GM23338 (cell line): ENCODE measurements at regions not wholly inside any gene's neighbourhood (a gene's known extent, or its start where the extent isn't known, plus 50 kb on each side); places are given as distances from the start of the nearest gene placed in this dataset.

ENCODE experiments used
- CREB1 ChIP-seq: fragments of 250-450 bp; sonication (Bioruptor Pico); IDR thresholded peaks from 2 replicates; pipeline ENCODE4 v1.5.0; 2020; ENCODE audit warnings: low read depth, mild to moderate bottlenecking, moderate library complexity
- EZH2 ChIP-seq: fragments of 200-600 bp; sonication (generic); IDR thresholded peaks from one replicate; pipeline ENCODE4 v1.8.0; 2017; ENCODE audit warnings: antibody characterized with exemption, mild to moderate bottlenecking, low read depth; ENCODE audit not compliant: unreplicated experiment
- EZH2phosphoT487 ChIP-seq: fragments of 200-600 bp; sonication (generic); IDR thresholded peaks from one replicate; pipeline ENCODE4 v1.8.1; 2018; ENCODE audit warnings: antibody characterized with exemption; ENCODE audit not compliant: unreplicated experiment
- POLR2AphosphoS5 ChIP-seq: IDR thresholded peaks from 2 replicates; pipeline ENCODE4 v1.6.1; 2016; ENCODE audit warnings: antibody characterized with exemption, low read depth
- ZNF331 ChIP-seq: fragments of 250-450 bp; sonication (Bioruptor Pico); IDR thresholded peaks from 2 replicates; pipeline ENCODE4 v1.5.0; 2020; ENCODE audit warnings: low read depth, mild to moderate bottlenecking, moderate library complexity
- TF ChIP-seq, protein P1 (sequence below), 2 experiments: fragments of 200-600 bp in 1 of 2; sonication (generic) in 1 of 2; conservative IDR thresholded peaks; 2 replicates each; pipeline versions ENCODE4 v1.5.1 to v1.6.1; 2016 to 2017; ENCODE audit warnings: antibody characterized with exemption in 2 of 2, low read depth in 2 of 2, mild to moderate bottlenecking in 2 of 2, moderate library complexity in 1 of 2
- TF ChIP-seq, protein P2 (sequence below): IDR thresholded peaks from 2 replicates; pipeline ENCODE4 v1.6.1; 2016; ENCODE audit warnings: antibody characterized with exemption

DNA sequence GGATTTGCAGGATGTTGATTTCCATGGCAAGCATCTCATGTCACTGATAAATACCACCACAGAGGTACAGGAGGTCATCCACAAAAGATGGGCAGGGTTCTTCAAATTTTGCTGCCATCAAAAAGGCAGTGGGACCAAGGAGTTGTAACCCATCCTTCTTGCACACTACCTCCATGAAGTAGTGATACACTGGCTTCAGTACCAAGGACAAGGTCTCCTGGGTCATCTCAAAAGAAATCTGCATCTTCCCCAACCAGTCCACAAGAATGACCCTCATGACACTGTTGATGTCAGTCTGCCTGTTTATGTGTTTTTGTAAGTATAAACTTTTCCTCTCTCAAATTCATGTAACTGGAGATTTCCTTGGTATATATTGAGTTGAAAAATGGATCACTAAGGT is 298.2 kb downstream of the CDH9 start:
- no peak for TF ChIP-seq EZH2
- TF ChIP-seq, protein P1, sequence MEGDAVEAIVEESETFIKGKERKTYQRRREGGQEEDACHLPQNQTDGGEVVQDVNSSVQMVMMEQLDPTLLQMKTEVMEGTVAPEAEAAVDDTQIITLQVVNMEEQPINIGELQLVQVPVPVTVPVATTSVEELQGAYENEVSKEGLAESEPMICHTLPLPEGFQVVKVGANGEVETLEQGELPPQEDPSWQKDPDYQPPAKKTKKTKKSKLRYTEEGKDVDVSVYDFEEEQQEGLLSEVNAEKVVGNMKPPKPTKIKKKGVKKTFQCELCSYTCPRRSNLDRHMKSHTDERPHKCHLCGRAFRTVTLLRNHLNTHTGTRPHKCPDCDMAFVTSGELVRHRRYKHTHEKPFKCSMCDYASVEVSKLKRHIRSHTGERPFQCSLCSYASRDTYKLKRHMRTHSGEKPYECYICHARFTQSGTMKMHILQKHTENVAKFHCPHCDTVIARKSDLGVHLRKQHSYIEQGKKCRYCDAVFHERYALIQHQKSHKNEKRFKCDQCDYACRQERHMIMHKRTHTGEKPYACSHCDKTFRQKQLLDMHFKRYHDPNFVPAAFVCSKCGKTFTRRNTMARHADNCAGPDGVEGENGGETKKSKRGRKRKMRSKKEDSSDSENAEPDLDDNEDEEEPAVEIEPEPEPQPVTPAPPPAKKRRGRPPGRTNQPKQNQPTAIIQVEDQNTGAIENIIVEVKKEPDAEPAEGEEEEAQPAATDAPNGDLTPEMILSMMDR (conservative IDR thresholded peaks at IDR 0.05; ENCODE audit: low read depth in 2 of 2) = no peak
- TF ChIP-seq POLR2AphosphoS5 = no peak
- TF ChIP-seq, protein P2, sequence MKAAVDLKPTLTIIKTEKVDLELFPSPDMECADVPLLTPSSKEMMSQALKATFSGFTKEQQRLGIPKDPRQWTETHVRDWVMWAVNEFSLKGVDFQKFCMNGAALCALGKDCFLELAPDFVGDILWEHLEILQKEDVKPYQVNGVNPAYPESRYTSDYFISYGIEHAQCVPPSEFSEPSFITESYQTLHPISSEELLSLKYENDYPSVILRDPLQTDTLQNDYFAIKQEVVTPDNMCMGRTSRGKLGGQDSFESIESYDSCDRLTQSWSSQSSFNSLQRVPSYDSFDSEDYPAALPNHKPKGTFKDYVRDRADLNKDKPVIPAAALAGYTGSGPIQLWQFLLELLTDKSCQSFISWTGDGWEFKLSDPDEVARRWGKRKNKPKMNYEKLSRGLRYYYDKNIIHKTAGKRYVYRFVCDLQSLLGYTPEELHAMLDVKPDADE = no peak
- no peak for TF ChIP-seq CREB1 (CRISPR knock-in tag)
- TF ChIP-seq EZH2phosphoT487 = no peak
- no peak for TF ChIP-seq ZNF331
